Body of pancreas (tissue), 4 donors: ENCODE measurements at regions not wholly inside any gene's neighbourhood (a gene's known extent, or its start where the extent isn't known, plus 50 kb on each side); places are given as distances from the start of the nearest gene placed in this dataset.

Experiments
- CTCF ChIP-seq, 7 experiments: fragments of 450-650 bp in 4 of 7; fragments of 200-600 bp in 3 of 7; sonication (generic) in 3 of 7; IDR thresholded peaks; one replicate each; pipeline ENCODE4 v1.5.1; 2016 to 2019; ENCODE audit warnings: antibody characterized with exemption in 7 of 7
- POLR2A ChIP-seq, 3 donors: fragments of 450-650 bp; IDR thresholded peaks; one replicate each; pipeline ENCODE4 v1.6.1; 2016; ENCODE audit warnings: antibody characterized with exemption in 3 of 3, mild to moderate bottlenecking in 2 of 3

GRCh38 chr5:57113481-57113880 lies 60.4 kb upstream of the GPBP1 start:
- TF ChIP-seq CTCF (IDR thresholded peaks at IDR 0.05) (no peak), POLR2A (IDR thresholded peaks at IDR 0.05) (no peak)
